H1 (cell line): ENCODE measurements at regions not wholly inside any gene's neighbourhood (a gene's known extent, or its start where the extent isn't known, plus 50 kb on each side); places are given as distances from the start of the nearest gene placed in this dataset.

Source experiments
- CTCF ChIA-PET: fragments of 300-600 bp; sonication (Branson Sonifier 250); formaldehyde crosslinking; loops from one replicate; lab custom pipeline; 2021; ENCODE audit not compliant: partially characterized antibody; lab: Charles Lee
- POLR2A ChIA-PET: fragments of 300-600 bp; sonication (Branson Sonifier 250); formaldehyde crosslinking; loops from one replicate; lab custom pipeline; 2021; ENCODE audit warnings: inconsistent platforms; ENCODE audit not compliant: partially characterized antibody; lab: Charles Lee
- DNase-seq, 2 experiments: peaks; one replicate each; pipeline versions ENCODE4 v3.0.0 to v3.0.0-alpha.2; 2010 to 2022; ENCODE audit warnings: low spot score in 2 of 2, low read depth in 1 of 2, mixed read lengths in 1 of 2
- FAIRE-seq: peaks from 2 replicates; lab custom pipeline; 2011; peaks lifted over from hg19 to GRCh38; lab: Jason Lieb, UNC
- H2AFZ ChIP-seq: 2 replicates; pipeline ENCODE4 v1.8.1; 2012; ENCODE audit warnings: low read length, inconsistent platforms
- H2AK5ac ChIP-seq: 2 replicates; pipeline ENCODE4 v1.6.1; 2013; ENCODE audit warnings: low read depth, low read length
- H2BK120ac ChIP-seq: replicated peaks from 2 replicates; pipeline ENCODE3; 2013; ENCODE audit warnings: low read depth, low read length, inconsistent platforms
- H2BK12ac ChIP-seq: 2 replicates; pipeline ENCODE4 v1.6.1; 2013; ENCODE audit warnings: low read depth, low read length
- H2BK15ac ChIP-seq: 2 replicates; pipeline ENCODE4 v1.6.1; 2013; ENCODE audit warnings: low read length
- H2BK20ac ChIP-seq: 2 replicates; pipeline ENCODE4 v1.6.1; 2013; ENCODE audit warnings: low read length
- H2BK5ac ChIP-seq: 2 replicates; pipeline ENCODE4 v1.6.1; 2013; ENCODE audit warnings: low read depth, low read length
- H3K14ac ChIP-seq: 2 replicates; pipeline ENCODE4 v1.6.1; 2013; ENCODE audit warnings: inconsistent platforms; ENCODE audit not compliant: insufficient read length
- H3K18ac ChIP-seq: 2 replicates; pipeline ENCODE4 v1.6.1; 2013; ENCODE audit warnings: low read length; ENCODE audit errors: extremely low read depth
- H3K23ac ChIP-seq: 2 replicates; pipeline ENCODE4 v1.6.1; 2013; ENCODE audit warnings: inconsistent platforms; ENCODE audit not compliant: insufficient read length
- H3K23me2 ChIP-seq: 2 replicates; pipeline ENCODE4 v1.6.1; 2013; ENCODE audit warnings: low read depth, low read length
- H3K27ac ChIP-seq: 2 replicates; pipeline ENCODE4 v1.6.1; 2011; ENCODE audit warnings: low read depth, low read length, inconsistent platforms
- H3K27me3 ChIP-seq, 4 experiments: replicated peaks in 1 of 4; 1 replicate in 1 of 4; 2 replicates in 3 of 4; pipeline versions ENCODE4 v1.6.1 to v1.8.1; 2011 to 2013; ENCODE audit warnings: low read length in 3 of 4, mild to moderate bottlenecking in 3 of 4, inconsistent platforms in 2 of 4, mixed read lengths in 2 of 4, moderate library complexity in 1 of 4; ENCODE audit not compliant: control insufficient read depth in 3 of 4, insufficient read depth in 3 of 4; ENCODE audit errors: extremely low read depth in 1 of 4
- H3K36me3 ChIP-seq, 4 experiments: 2 replicates each; pipeline versions ENCODE4 v1.6.1 to v1.8.1; 2011 to 2013; ENCODE audit warnings: mild to moderate bottlenecking in 4 of 4, low read length in 3 of 4, moderate library complexity in 2 of 4, control low read depth in 1 of 4, inconsistent platforms in 1 of 4; ENCODE audit not compliant: insufficient read depth in 4 of 4, control insufficient read depth in 2 of 4
- H3K4ac ChIP-seq: replicated peaks from 2 replicates; pipeline ENCODE3; 2013; ENCODE audit warnings: low read length, low read depth, mixed read lengths, inconsistent platforms; ENCODE audit not compliant: insufficient read length
- H3K4me1 ChIP-seq, 4 experiments: replicated peaks in 1 of 4; 1 replicate in 1 of 4; 2 replicates in 3 of 4; pipeline versions ENCODE4 v1.6.1 to v1.8.1; 2011 to 2013; ENCODE audit warnings: low read length in 3 of 4, inconsistent platforms in 2 of 4, mixed read lengths in 1 of 4; ENCODE audit not compliant: insufficient read depth in 4 of 4, control insufficient read depth in 3 of 4
- H3K4me2 ChIP-seq, 2 experiments: 2 replicates each; pipeline versions ENCODE4 v1.6.1 to v1.8.1; 2011 to 2013; ENCODE audit warnings: low read depth in 2 of 2, low read length in 2 of 2, control low read depth in 1 of 2, inconsistent platforms in 1 of 2, mild to moderate bottlenecking in 1 of 2; ENCODE audit not compliant: insufficient read depth in 1 of 2
- H3K4me3 ChIP-seq, 4 experiments: fragments of 200-600, 300-600 bp in 1 of 4; sonication (generic), shearing (Covaris generic), sonication (Bioruptor Twin) in 1 of 4; 2 replicates each; pipeline versions ENCODE4 v1.5.1 to v1.8.1; 2011 to 2016; ENCODE audit warnings: low read length in 4 of 4, low read depth in 3 of 4, control low read depth in 2 of 4, inconsistent platforms in 2 of 4, mild to moderate bottlenecking in 2 of 4, mixed read lengths in 1 of 4, moderate library complexity in 1 of 4; ENCODE audit not compliant: insufficient read depth in 2 of 4; ENCODE audit errors: extremely low read depth in 1 of 4
- H3K56ac ChIP-seq: replicated peaks from 2 replicates; pipeline ENCODE3; 2013; ENCODE audit warnings: low read depth, mild to moderate bottlenecking, mixed read lengths, low read length, inconsistent platforms; ENCODE audit not compliant: insufficient read length
- H3K79me1 ChIP-seq: 2 replicates; pipeline ENCODE4 v1.6.1; 2013; ENCODE audit warnings: low read depth, low read length, control low read depth
- H3K79me2 ChIP-seq, 2 experiments: 2 replicates each; pipeline versions ENCODE4 v1.6.1 to v1.8.1; 2012 to 2013; ENCODE audit warnings: low read length in 2 of 2, mild to moderate bottlenecking in 2 of 2, inconsistent platforms in 1 of 2; ENCODE audit not compliant: insufficient read depth in 2 of 2, control insufficient read depth in 1 of 2
- H3K9ac ChIP-seq, 4 experiments: replicated peaks in 1 of 4; 1 replicate in 1 of 4; 2 replicates in 3 of 4; pipeline versions ENCODE4 v1.6.1 to v1.8.1; 2011 to 2013; ENCODE audit warnings: low read depth in 3 of 4, low read length in 3 of 4, control low read depth in 2 of 4, mild to moderate bottlenecking in 2 of 4, moderate library complexity in 2 of 4, inconsistent platforms in 1 of 4; ENCODE audit errors: extremely low read depth in 1 of 4
- H3K9me3 ChIP-seq, 2 experiments: 2 replicates each; pipeline versions ENCODE4 v1.6.1 to v1.8.1; 2012 to 2013; ENCODE audit warnings: mild to moderate bottlenecking in 2 of 2, moderate library complexity in 2 of 2, control low read depth in 1 of 2, inconsistent platforms in 1 of 2, low read depth in 1 of 2, low read length in 1 of 2, mixed read lengths in 1 of 2; ENCODE audit not compliant: insufficient read depth in 2 of 2
- H4K20me1 ChIP-seq, 2 experiments: replicated peaks in 1 of 2; 2 replicates each; pipeline versions ENCODE3 to v1.8.1; 2011 to 2013; ENCODE audit warnings: inconsistent platforms in 2 of 2, low read length in 2 of 2, mild to moderate bottlenecking in 1 of 2; ENCODE audit not compliant: insufficient read depth in 2 of 2, control insufficient read depth in 1 of 2
- H4K5ac ChIP-seq: 2 replicates; pipeline ENCODE4 v1.6.1; 2013; ENCODE audit warnings: low read length, low read depth, mixed read lengths, inconsistent platforms; ENCODE audit not compliant: insufficient read length
- H4K8ac ChIP-seq: 2 replicates; pipeline ENCODE4 v1.8.0; 2013; ENCODE audit warnings: mild to moderate bottlenecking, moderate library complexity, low read length, inconsistent platforms; ENCODE audit not compliant: insufficient read depth; ENCODE audit errors: extremely low read depth
- H4K91ac ChIP-seq: replicated peaks from 2 replicates; pipeline ENCODE3; 2013; ENCODE audit warnings: low read length, mixed read lengths, inconsistent platforms; ENCODE audit not compliant: insufficient read length
- BRCA1 ChIP-seq: IDR thresholded peaks from 2 replicates; pipeline ENCODE4 v1.6.1; 2012; ENCODE audit warnings: low read depth, low read length, improper control_type of control experiment
- CHD1 ChIP-seq: IDR thresholded peaks from 2 replicates; pipeline ENCODE4 v1.6.1; 2012; ENCODE audit warnings: low read depth, low read length, improper control_type of control experiment
- GABPA ChIP-seq: IDR thresholded peaks from 2 replicates; pipeline ENCODE4 v1.6.1; 2011; ENCODE audit warnings: mild to moderate bottlenecking, low read length, moderate library complexity, borderline replicate concordance; ENCODE audit not compliant: insufficient read depth
- MAFK ChIP-seq: IDR thresholded peaks from 2 replicates; pipeline ENCODE4 v1.6.1; 2012; ENCODE audit warnings: low read depth, mild to moderate bottlenecking, improper control_type of control experiment, low read length
- WGBS, 2 experiments: shearing (Covaris generic) in 1 of 2; methylation state at CpG; one replicate each; pipeline versions ENCODE4 v1.1.6 to v1.1.7; 2013 to 2015; ENCODE audit warnings: low lambda C conversion rate in 2 of 2, mixed read lengths in 2 of 2, inconsistent platforms in 1 of 2, low coverage in 1 of 2, missing lambda C conversion rate in 1 of 2; ENCODE audit not compliant: insufficient replicate concordance in 2 of 2, insufficient coverage in 1 of 2, insufficient read length in 1 of 2; ENCODE audit errors: extremely low coverage in 1 of 2, missing lambda C conversion rate in 1 of 2; 5-methylcytosine and 5-hydroxymethylcytosine counted together
- TF ChIP-seq, protein P1 (sequence below): IDR thresholded peaks from 2 replicates; pipeline ENCODE4 v1.6.1; 2012; ENCODE audit warnings: low read length, inconsistent platforms

- H3K27ac ChIP-seq, result no peak overlapping the region
- no peak overlapping the region for H2BK20ac ChIP-seq
- H3K9ac ChIP-seq, result no peak overlapping the region
- H3K18ac ChIP-seq, result no peak overlapping the region
- no peak overlapping the region for H2BK120ac ChIP-seq
- H3K27me3 ChIP-seq, result peaks cover 15 to 30% (median 28%) of the 10 kb centered on the region in 4 experiments
- peaks cover 16% of the 10 kb centered on the region for H3K23me2 ChIP-seq
- FAIRE-seq (no peak), DNase-seq (no peak)
- 78% methylated on average over 1 of the region's 1 CpG; no CpG with 5 or more reads in 1 of the 2 experiments for WGBS, 2 experiments
- H3K36me3 ChIP-seq, result no peaks in the 10 kb centered on the region
- H3K4me3 ChIP-seq, result no peak overlapping the region
- no peak overlapping the region for H2BK5ac ChIP-seq
- no peak overlapping the region for H3K4me2 ChIP-seq
- H3K14ac ChIP-seq, result no peak overlapping the region
- CTCF ChIA-PET, result no interaction called here
- no peak overlapping the region for H4K8ac ChIP-seq
- no peaks in the 10 kb centered on the region for H3K79me1 ChIP-seq
- H4K5ac ChIP-seq, result no peak overlapping the region
- peaks cover 0 to 12% (median 6%) of the 10 kb centered on the region in 4 experiments; a peak in 5 of 7 replicates for H3K4me1 ChIP-seq
- no peak overlapping the region for H2AK5ac ChIP-seq
- POLR2A ChIA-PET, result no interaction called here
- H3K79me2 ChIP-seq, result no peaks in the 10 kb centered on the region
- no peaks in the 10 kb centered on the region for H4K20me1 ChIP-seq
- H3K56ac ChIP-seq, result no peak overlapping the region
- H4K91ac ChIP-seq, result no peak overlapping the region
- H2AFZ ChIP-seq, result no peak overlapping the region
- no peak overlapping the region for H2BK15ac ChIP-seq
- H2BK12ac ChIP-seq, result no peak overlapping the region
- H3K4ac ChIP-seq, result no peak overlapping the region
- no peak for TF ChIP-seq GABPA
- no peak for TF ChIP-seq BRCA1
- no peak for TF ChIP-seq MAFK
- TF ChIP-seq, protein P1, sequence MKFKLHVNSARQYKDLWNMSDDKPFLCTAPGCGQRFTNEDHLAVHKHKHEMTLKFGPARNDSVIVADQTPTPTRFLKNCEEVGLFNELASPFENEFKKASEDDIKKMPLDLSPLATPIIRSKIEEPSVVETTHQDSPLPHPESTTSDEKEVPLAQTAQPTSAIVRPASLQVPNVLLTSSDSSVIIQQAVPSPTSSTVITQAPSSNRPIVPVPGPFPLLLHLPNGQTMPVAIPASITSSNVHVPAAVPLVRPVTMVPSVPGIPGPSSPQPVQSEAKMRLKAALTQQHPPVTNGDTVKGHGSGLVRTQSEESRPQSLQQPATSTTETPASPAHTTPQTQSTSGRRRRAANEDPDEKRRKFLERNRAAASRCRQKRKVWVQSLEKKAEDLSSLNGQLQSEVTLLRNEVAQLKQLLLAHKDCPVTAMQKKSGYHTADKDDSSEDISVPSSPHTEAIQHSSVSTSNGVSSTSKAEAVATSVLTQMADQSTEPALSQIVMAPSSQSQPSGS, result no peak
- TF ChIP-seq CHD1, result no peak
- no peaks in the 10 kb centered on the region for H3K9me3 ChIP-seq
- H3K23ac ChIP-seq, result no peak overlapping the region
Measured at GRCh38 chr12:107840186-107840585, 65.7 kb downstream of the ASCL4 start.
